ENCODE measurements at regions not wholly inside any gene's neighbourhood (a gene's known extent, or its start where the extent isn't known, plus 50 kb on each side); places are given as distances from the start of the nearest gene placed in this dataset.

- intact Hi-C loops (cut with micrococcal nuclease) = no loop called here
These were observed 494.9 kb downstream of the EPHA4 start for GRCh38 chr2:221077251-221077650.

GRCh38 chr2:221077799-221078198 lies 494.3 kb downstream of the EPHA4 start:
- intact Hi-C loops (cut with micrococcal nuclease) = no loop called here

- intact Hi-C loops (cut with micrococcal nuclease) = no loop called here
These were observed 486.7 kb downstream of the EPHA4 start for GRCh38 chr2:221085341-221085900.

- intact Hi-C loops (cut with micrococcal nuclease) = no loop called here
These were observed 486.2 kb downstream of the EPHA4 start for GRCh38 chr2:221085936-221086335.

- intact Hi-C loops (cut with micrococcal nuclease) = no loop called here
These were observed 484.3 kb downstream of the EPHA4 start for GRCh38 chr2:221087779-221088178.

GRCh38 chr2:221088506-221088905 lies 483.6 kb downstream of the EPHA4 start:
- intact Hi-C loops (cut with micrococcal nuclease) = no loop called here

GRCh38 chr2:221095356-221095755 lies 476.7 kb downstream of the EPHA4 start:
- intact Hi-C loops (cut with micrococcal nuclease) = no loop called here

- intact Hi-C loops (cut with micrococcal nuclease) = no loop called here
These were observed 475.2 kb downstream of the EPHA4 start for GRCh38 chr2:221096706-221097567.

GRCh38 chr2:221097568-221097915 lies 474.6 kb downstream of the EPHA4 start:
- intact Hi-C loops (cut with micrococcal nuclease) = no loop called here

GRCh38 chr2:221097949-221098348 lies 474.2 kb downstream of the EPHA4 start:
- intact Hi-C loops (cut with micrococcal nuclease) = no loop called here

GRCh38 chr2:221100467-221101089 lies 471.5 kb downstream of the EPHA4 start:
- intact Hi-C loops (cut with micrococcal nuclease) = loop anchor here (10.0 kb wide), 1 partner anchor 474 kb away; the partner anchor contains the start of gene EPHA4

GRCh38 chr2:221102896-221103688 lies 469.0 kb downstream of the EPHA4 start:
- intact Hi-C loops (cut with micrococcal nuclease) = loop anchor here (10.0 kb wide), 1 partner anchor 472 kb away; the partner anchor contains the start of gene EPHA4

GRCh38 chr2:221103930-221104329 lies 468.2 kb downstream of the EPHA4 start:
- intact Hi-C loops (cut with micrococcal nuclease) = loop anchor here (10.0 kb wide), 1 partner anchor 471 kb away; the partner anchor contains the start of gene EPHA4

- intact Hi-C loops (cut with micrococcal nuclease) = loop anchor here (10.0 kb wide), 1 partner anchor 470 kb away; the partner anchor contains the start of gene EPHA4
These were observed 467.7 kb downstream of the EPHA4 start for GRCh38 chr2:221104361-221104811.

GRCh38 chr2:221106241-221106640 lies 465.9 kb downstream of the EPHA4 start:
- intact Hi-C loops (cut with micrococcal nuclease) = loop anchor here (10.0 kb wide), 1 partner anchor 469 kb away; the partner anchor contains the start of gene EPHA4

- intact Hi-C loops (cut with micrococcal nuclease) = loop anchor here (10.0 kb wide), 1 partner anchor 467 kb away; the partner anchor contains the start of gene EPHA4
These were observed 464.7 kb downstream of the EPHA4 start for GRCh38 chr2:221107424-221107823.

- intact Hi-C loops (cut with micrococcal nuclease) = loop anchor here (10.0 kb wide), 1 partner anchor 465 kb away; the partner anchor contains the start of gene EPHA4
These were observed 462.6 kb downstream of the EPHA4 start for GRCh38 chr2:221109552-221109951.

GRCh38 chr2:221111739-221112138 lies 460.4 kb downstream of the EPHA4 start:
- intact Hi-C loops (cut with micrococcal nuclease) = no loop called here

GRCh38 chr2:221112744-221113143 lies 459.4 kb downstream of the EPHA4 start:
- intact Hi-C loops (cut with micrococcal nuclease) = no loop called here

- intact Hi-C loops (cut with micrococcal nuclease) = no loop called here
These were observed 456.2 kb downstream of the EPHA4 start for GRCh38 chr2:221115944-221116343.

- intact Hi-C loops (cut with micrococcal nuclease) = no loop called here
These were observed 451.5 kb downstream of the EPHA4 start for GRCh38 chr2:221120643-221121042.
